Heart left ventricle (tissue), 16 donors: ENCODE measurements at regions not wholly inside any gene's neighbourhood (a gene's known extent, or its start where the extent isn't known, plus 50 kb on each side); places are given as distances from the start of the nearest gene placed in this dataset.

Source experiments
- ATAC-seq, 4 donors: fragments of 200-7000 bp; cut with Tn5 transposase; one replicate each; pipeline ENCODE4 v1.9.1; 2020 to 2022; ENCODE audit warnings: moderate library complexity in 4 of 4, mild to moderate bottlenecking in 3 of 4, moderate number of reproducible peaks in 1 of 4
- DNase-seq, 5 donors: peaks; one replicate each; pipeline ENCODE4 v3.0.0-alpha.2; 2020
- H3K27ac ChIP-seq, 12 donors: fragments of 200-600 bp; sonication (generic) in 4 of 12; one replicate each; pipeline versions ENCODE4 v1.5.0 to v1.8.0; 2016 to 2022; ENCODE audit warnings: mild to moderate bottlenecking in 2 of 12
- H3K27me3 ChIP-seq, 9 donors: fragments of 200-600 bp; sonication (generic) in 2 of 9; one replicate each; pipeline versions ENCODE4 v1.5.1 to v1.8.0; 2016 to 2022; ENCODE audit warnings: mild to moderate bottlenecking in 3 of 9
- H3K36me3 ChIP-seq, 9 donors: fragments of 200-600 bp; sonication (generic) in 2 of 9; one replicate each; pipeline versions ENCODE4 v1.5.0 to v1.8.0; 2018 to 2022; ENCODE audit warnings: mild to moderate bottlenecking in 2 of 9
- H3K4me1 ChIP-seq, 12 donors: fragments of 200-600 bp; sonication (generic) in 4 of 12; one replicate each; pipeline versions ENCODE4 v1.5.0 to v1.8.0; 2016 to 2022; ENCODE audit warnings: mild to moderate bottlenecking in 3 of 12
- H3K4me3 ChIP-seq, 12 donors: fragments of 200-600 bp; sonication (generic) in 4 of 12; one replicate each; pipeline versions ENCODE4 v1.5.0 to v1.8.0; 2017 to 2022; ENCODE audit warnings: mild to moderate bottlenecking in 9 of 12, moderate library complexity in 4 of 12
- H3K9me3 ChIP-seq, 12 donors: fragments of 200-600 bp; sonication (generic) in 4 of 12; one replicate each; pipeline versions ENCODE4 v1.5.0 to v1.8.0; 2016 to 2022; ENCODE audit warnings: mild to moderate bottlenecking in 1 of 12
- POLR2A ChIP-seq, 2 donors: fragments of 450-650 bp; IDR thresholded peaks; one replicate each; pipeline ENCODE4 v1.6.1; 2017; ENCODE audit warnings: antibody characterized with exemption in 2 of 2, mild to moderate bottlenecking in 2 of 2, moderate library complexity in 2 of 2
- WGBS, 4 donors: extraction: QIAGEN DNeasy Blood & Tissue Kit in 2 of 4; methylation state at CpG; one replicate each; pipeline versions ENCODE4 v1.1.5 to v1.1.7; 2013 to 2018; 5-methylcytosine and 5-hydroxymethylcytosine counted together
- intact Hi-C, 10 donors: fragments of 100-400 bp; cut with DNase I; formaldehyde crosslinking; loops; one replicate each; pipeline versions ENCODE4 v1.11.1 to v1.14.2; 2022
- TF ChIP-seq, protein P1 (sequence below), 12 donors: fragments of 200-600 bp; sonication (generic) in 4 of 12; IDR thresholded peaks; one replicate each; pipeline versions ENCODE4 v1.5.0 to v1.8.0; 2018 to 2022; ENCODE audit warnings: antibody characterized with exemption in 12 of 12, mild to moderate bottlenecking in 5 of 12
- donor health status: ischemic (EF 13 %, LVEDD 7.1; RV severe dilation, severe dysfunction).
- donor health status: healthy with polysubstance abuse.
- donor health status: DM: no; HTN: yes; CAD: no.
- donor health status: DM: no; HTN: no; CAD: no.
- donor health status: ischemic (EF 25% LVEDD 6.9; RV normal size, moderate dysfunction).
- donor health status: ischemic (EF 25% LVEDD 5.7; RV mildly dilated, moderate dysfunction).
- donor health status: healthy.
- donor health status: DM: yes; HTN: yes; CAD: no.
- donor health status: ischemic (EF 35%, LVEDD 5.7; RV mildly dilated, moderate dysfunction).
- donor health status: nonischemic (EF 11% LVEDD 7.7; RV severe dilation, severe dysfunction).
- donor health status: DM: yes; HTN: yes; CAD: no.
- donor health status: PGD.
- donor health status: ischemic (EF 29% LVEDD 5.4; RV normal size, mild dysfunction).
- donor health status: nonischemic (EF 23%, LVEDD 6.1; RV moderate dilation, normal function).

DNA sequence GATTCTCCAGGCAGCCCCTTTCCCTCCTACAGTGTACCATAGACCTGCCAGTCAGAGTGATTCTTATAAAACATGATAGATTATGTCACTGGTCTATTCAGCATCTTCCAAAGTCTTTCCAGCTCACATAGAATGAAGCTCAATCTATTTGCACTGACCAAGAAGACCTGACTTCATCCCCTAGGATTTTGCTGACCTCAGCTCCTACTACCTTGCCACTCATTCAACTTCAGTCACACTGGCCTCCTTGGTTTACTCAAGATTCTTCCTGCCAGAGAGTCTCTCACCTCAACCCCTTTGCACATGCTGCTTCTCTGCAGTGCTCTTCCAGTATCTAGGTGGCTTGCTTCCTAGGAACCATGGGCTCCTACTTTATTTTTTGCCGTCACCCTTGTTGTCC, 392.9 kb downstream of the PID1 start:
- 51 to 93% (median 89%) methylated on average over 1 of the region's 1 CpG for WGBS, 4 donors

DNA sequence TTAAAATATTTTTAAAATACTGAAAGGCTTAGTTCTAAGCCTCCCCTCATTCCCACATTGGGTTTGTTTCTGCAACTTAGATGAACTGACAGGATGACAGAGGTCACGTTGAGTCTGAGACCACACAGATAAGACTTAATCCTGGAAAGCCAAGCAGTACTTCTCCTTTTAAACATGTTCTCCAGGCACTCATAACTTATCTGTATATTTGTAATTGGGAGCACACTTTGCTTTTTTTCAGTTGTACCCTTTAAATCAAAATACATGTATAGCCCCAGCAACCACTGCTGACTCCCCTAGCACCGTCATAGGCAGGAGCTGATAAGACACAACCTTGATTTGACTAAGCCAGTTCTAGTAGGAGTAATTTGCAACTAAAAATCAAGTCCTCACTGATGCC, 394.8 kb downstream of the PID1 start:
- peaks cover 0 to 9% (median 0%) of the 10 kb centered on the region in 12 donors for H3K9me3 ChIP-seq
- intact Hi-C loops, result no loop called here
- no peak for ATAC-seq
- no peaks in the 10 kb centered on the region for H3K27me3 ChIP-seq
- no peak for DNase-seq
- no peak overlapping the region for H3K4me3 ChIP-seq
- WGBS, 4 donors, result 22 to 30% (median 28%) methylated on average over 2 of the region's 2 CpGs
- H3K27ac ChIP-seq, result peak overlapping the region in 2 of 12 donors; percentile 13 to 15
- no peaks in the 10 kb centered on the region for H3K36me3 ChIP-seq
- peaks cover 0 to 10% (median 0%) of the 10 kb centered on the region in 12 donors for H3K4me1 ChIP-seq
- TF ChIP-seq, protein P1, sequence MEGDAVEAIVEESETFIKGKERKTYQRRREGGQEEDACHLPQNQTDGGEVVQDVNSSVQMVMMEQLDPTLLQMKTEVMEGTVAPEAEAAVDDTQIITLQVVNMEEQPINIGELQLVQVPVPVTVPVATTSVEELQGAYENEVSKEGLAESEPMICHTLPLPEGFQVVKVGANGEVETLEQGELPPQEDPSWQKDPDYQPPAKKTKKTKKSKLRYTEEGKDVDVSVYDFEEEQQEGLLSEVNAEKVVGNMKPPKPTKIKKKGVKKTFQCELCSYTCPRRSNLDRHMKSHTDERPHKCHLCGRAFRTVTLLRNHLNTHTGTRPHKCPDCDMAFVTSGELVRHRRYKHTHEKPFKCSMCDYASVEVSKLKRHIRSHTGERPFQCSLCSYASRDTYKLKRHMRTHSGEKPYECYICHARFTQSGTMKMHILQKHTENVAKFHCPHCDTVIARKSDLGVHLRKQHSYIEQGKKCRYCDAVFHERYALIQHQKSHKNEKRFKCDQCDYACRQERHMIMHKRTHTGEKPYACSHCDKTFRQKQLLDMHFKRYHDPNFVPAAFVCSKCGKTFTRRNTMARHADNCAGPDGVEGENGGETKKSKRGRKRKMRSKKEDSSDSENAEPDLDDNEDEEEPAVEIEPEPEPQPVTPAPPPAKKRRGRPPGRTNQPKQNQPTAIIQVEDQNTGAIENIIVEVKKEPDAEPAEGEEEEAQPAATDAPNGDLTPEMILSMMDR (IDR thresholded peaks at IDR 0.05), result no peak
- TF ChIP-seq POLR2A (IDR thresholded peaks at IDR 0.05), result no peak

More for the DNA sequence above, 392.9 kb downstream of the PID1 start:
- Histone ChIP-seq H3K4me1 (peaks cover 0 to 10% (median 0%) of the 10 kb centered on the region in 12 donors), H3K9me3 (peaks cover 0 to 6% (median 0%) of the 10 kb centered on the region in 12 donors), H3K27me3 (no peaks in the 10 kb centered on the region), H3K4me3 (no peak overlapping the region), H3K36me3 (no peaks in the 10 kb centered on the region), H3K27ac (no peak overlapping the region)
- TF ChIP-seq, protein P1 (IDR thresholded peaks at IDR 0.05), result no peak
- no peak for TF ChIP-seq POLR2A (IDR thresholded peaks at IDR 0.05)
- no peak for ATAC-seq
- intact Hi-C loops, result no loop called here
- no peak for DNase-seq

- Histone ChIP-seq H3K27ac (no peak overlapping the region), H3K9me3 (peaks cover 0 to 9% (median 0%) of the 10 kb centered on the region in 12 donors), H3K4me1 (peaks cover 0 to 10% (median 0%) of the 10 kb centered on the region in 12 donors), H3K4me3 (no peak overlapping the region), H3K36me3 (no peaks in the 10 kb centered on the region), H3K27me3 (no peaks in the 10 kb centered on the region)
- TF ChIP-seq, protein P1 (IDR thresholded peaks at IDR 0.05), result no peak
- no peak for TF ChIP-seq POLR2A (IDR thresholded peaks at IDR 0.05)
- peak in 3 of 4 donors; percentile 22 to 81 (median 71) for ATAC-seq
- intact Hi-C loops, result no loop called here
- 58 to 59% (median 59%) methylated on average over 5 of the region's 5 CpGs for WGBS, 4 donors
- no peak for DNase-seq
Observed at GRCh38 chr2:228875152-228875900, 395.8 kb downstream of the PID1 start.

DNA sequence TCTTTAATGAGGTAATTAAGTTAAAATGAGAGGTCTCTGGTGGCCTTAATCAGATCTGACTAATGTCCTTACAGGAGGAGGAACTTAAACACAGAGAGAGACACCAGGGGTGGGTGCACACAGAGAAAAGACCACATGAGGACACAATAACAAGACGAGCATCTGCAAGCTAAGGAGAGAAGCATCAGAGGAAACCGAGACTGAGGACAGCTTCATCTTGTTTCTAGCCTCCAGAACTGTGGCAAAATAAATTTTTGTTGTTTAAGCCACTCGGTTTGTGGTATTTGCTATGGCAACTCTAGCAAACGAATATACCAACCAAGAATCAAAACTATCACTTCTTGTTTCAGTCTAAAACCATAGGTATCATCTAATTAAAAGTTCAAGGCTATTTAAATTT, 400.1 kb downstream of the PID1 start:
- TF ChIP-seq POLR2A (IDR thresholded peaks at IDR 0.05), result no peak
- Histone ChIP-seq H3K36me3 (no peaks in the 10 kb centered on the region), H3K27ac (no peak overlapping the region), H3K27me3 (no peaks in the 10 kb centered on the region), H3K4me3 (no peak overlapping the region), H3K9me3 (peaks cover 0 to 4% (median 0%) of the 10 kb centered on the region in 12 donors), H3K4me1 (peaks cover 0 to 10% (median 0%) of the 10 kb centered on the region in 12 donors)
- DNase-seq (no peak), ATAC-seq (no peak)
- WGBS, 4 donors, result 65 to 76% (median 68%) methylated on average over 4 of the region's 4 CpGs
- intact Hi-C loops, result no loop called here
